NCI-H187 treated with DMSO at 0.1 percent for 48 hours (cell line): ENCODE measurements at regions not wholly inside any gene's neighbourhood (a gene's known extent, or its start where the extent isn't known, plus 50 kb on each side); places are given as distances from the start of the nearest gene placed in this dataset.

Source experiments
- DNase-seq: peaks from one replicate; lab custom pipeline; 2025; lab: John Stamatoyannopoulos, UW

DNA sequence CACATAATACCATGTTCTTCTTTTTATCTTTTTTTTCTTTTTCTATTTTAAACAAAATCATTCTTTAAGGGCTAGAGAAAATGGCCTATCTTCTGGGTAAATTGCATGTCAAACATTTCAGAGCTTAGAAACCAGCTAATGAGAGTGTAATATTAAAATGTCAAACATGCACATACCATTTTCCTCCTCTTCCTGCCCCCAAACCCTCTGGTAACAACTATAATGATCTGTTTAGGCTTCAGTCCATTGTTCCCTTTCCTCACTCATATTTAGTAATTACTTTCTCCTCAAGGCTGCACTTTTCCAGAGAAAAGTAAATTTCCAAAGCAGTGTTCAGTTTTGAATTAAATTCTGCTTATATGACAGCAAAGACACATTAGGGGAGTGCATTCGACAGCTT, 224.3 kb upstream of the ROBO2 start:
- DNase-seq, result no peak

- no peak for DNase-seq
Measured at GRCh38 chr3:76820481-76820880, 219.4 kb upstream of the ROBO2 start.

- no peak for DNase-seq
Measured at GRCh38 chr3:76824658-76825240, 215.2 kb upstream of the ROBO2 start.

- no peak for DNase-seq
Measured at GRCh38 chr3:76826861-76827260, 213.0 kb upstream of the ROBO2 start.

- DNase-seq, result no peak
Measured at GRCh38 chr3:76827701-76828226, 212.1 kb upstream of the ROBO2 start.

DNA sequence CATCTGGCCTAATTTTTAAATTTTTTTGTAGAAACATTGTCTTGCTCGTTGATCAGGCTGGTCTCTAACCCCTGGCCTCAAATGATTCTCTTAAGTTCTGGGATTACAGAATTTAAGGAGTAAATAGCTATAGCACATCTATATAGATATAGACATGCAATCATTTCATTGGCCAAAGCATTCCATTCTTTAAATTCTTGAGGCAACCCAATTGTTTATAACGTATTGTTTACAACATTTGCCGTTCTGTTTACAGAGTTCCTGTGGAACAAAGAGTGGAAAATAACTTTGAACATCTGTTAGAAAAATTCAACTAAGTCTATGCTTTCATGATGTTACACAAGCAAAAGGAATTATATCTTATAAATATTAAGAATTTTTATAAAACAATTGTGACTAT, 205.2 kb upstream of the ROBO2 start:
- no peak for DNase-seq

DNA sequence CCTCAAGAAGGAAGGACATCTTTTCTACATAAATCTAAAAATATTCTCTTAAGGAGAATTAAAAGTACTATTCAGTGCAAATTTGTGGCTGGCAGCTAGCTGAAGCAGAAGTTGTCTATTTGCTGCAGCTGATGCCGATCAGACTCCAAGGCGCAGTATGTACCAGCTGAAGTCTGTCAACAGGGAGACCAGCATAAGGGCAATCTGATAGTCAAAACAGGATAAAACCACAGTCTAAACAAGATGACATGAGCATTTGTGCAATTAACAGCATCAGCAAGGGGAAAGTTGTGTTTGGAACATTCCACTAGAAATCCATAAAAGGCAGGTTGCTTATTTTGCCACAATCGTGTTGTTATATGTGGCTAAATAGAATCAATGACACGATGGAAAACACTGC, 198.2 kb upstream of the ROBO2 start:
- no peak for DNase-seq

DNA sequence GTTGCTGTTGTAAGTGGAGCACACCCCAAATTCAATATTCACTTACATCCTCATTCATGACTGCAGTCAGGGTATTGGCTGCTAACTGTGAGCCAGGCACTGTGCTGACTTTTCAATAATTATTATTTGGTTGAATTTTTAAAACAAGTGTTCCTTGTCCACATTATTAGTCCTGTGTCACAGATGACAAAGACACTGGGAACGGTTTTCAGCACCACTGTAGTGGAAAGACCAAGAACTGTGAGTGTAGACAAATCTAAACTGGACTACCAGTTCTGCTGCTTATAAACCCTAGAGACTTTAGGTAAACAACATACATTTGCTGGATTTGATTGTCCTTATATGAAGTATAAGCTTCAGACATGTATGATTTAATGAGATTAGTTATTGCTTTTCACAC, 197.7 kb upstream of the ROBO2 start:
- DNase-seq, result no peak

DNA sequence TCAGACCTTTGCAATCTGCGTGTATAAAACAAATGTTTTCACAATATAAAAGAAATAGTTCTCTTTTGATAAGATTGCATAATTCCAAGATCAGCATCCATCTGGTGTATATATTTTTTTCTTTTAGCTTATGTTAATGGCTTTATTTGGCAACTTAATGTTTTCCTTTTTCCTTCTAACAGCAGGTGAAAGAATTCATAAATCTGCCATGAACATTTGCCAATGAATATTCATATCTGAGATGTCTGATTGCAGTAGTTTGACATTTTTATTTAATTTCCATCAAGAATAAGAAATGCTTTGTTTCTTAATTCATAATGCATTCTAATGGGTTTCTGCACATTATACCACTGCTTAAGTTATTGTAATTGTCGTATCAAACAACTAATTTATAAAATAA, 184.4 kb upstream of the ROBO2 start:
- DNase-seq, result no peak

DNA sequence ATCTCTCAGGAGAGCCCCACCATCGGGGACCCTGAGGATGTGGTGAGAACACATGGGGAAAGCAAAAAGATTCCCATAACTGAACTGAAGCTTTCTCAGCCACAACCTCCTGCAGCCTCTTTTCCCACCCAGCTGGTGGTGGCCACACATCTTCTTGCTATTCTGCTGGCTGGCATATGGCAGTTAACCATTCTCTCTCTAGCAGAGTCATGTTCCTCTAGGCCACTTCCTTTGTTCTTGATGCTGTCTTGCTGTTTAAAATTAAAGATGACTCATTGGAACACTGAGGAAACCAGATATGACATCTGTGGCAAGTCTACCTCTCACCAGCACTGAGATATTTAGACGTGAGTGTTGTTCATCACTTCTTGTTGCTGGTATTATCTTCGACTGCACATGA, 180.3 kb upstream of the ROBO2 start:
- DNase-seq, result no peak

DNA sequence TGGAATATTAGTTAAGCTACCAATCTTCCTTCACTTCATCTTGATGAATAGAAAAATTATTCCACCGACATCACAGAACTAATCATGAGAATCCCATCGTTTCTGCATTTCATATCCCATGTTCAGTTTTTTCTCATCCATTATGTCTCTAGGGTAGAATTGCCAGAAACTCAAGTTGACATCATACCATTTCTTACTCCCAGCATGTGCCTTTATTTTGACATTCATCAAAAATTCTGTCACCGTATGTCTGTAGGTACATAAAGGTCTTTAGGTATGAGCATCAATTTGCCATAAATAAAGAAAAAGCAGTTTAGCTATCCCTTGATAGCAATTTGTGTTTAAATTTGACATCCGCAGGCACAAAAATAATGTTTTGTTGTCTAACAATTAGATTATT, 175.5 kb upstream of the ROBO2 start:
- no peak for DNase-seq

DNA sequence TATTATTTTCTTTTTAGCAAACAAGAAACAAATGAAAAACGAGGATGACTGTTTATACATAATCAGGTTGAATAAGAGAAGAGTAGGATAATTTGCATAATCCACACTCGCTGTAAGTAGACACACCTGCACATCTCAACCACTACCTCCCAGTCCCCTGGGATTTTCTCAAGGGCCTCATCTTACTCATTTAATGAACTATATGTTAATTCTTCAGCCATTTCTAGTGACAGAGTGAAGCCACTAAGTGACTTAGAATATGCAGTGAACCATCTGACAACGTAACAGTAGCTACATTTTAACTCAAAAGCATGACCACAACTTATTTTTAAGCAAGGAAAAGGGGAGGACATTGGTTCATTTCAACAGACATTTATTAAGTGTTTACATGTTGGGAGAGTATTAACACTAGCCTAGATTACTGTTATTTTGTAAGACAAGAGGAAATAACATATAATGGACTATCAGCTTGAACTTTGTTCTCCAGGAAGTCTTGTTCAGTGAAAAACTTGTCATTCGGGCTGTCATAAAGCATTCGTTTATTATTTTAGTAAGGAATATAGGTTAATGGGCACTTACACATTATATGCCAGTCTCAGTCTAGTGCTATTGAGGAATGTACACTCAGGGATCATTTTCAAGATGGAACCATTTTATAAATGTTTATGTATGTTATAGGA, 173.0 kb upstream of the ROBO2 start:
- DNase-seq, result peak; percentile 40

- no peak for DNase-seq
Measured at GRCh38 chr3:76869726-76870384, 170.0 kb upstream of the ROBO2 start.

GRCh38 chr3:76871655-76872054, 168.2 kb upstream of the ROBO2 start:
- no peak for DNase-seq

- DNase-seq, result no peak
Measured at GRCh38 chr3:76872999-76873398, 166.9 kb upstream of the ROBO2 start.

GRCh38 chr3:76873532-76874242, 166.2 kb upstream of the ROBO2 start:
- no peak for DNase-seq

DNA sequence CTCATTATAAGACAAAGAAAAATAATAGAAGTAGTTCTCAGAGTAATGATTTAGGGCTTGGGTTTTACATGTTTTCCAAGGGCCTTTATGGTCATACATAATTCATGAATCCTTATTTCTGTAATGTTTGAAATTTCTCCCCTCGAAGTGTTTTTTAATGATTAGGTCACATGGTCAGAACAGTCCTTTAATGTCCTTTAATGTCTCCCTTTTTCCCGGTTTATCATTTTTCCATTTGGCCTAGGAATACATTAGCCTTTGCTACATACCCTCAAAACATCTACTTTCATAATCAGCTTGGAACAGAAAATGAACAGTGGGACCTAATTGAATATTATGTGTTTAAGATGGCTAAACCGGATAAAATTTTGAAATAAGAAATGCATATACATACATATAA, 159.9 kb upstream of the ROBO2 start:
- DNase-seq, result no peak

DNA sequence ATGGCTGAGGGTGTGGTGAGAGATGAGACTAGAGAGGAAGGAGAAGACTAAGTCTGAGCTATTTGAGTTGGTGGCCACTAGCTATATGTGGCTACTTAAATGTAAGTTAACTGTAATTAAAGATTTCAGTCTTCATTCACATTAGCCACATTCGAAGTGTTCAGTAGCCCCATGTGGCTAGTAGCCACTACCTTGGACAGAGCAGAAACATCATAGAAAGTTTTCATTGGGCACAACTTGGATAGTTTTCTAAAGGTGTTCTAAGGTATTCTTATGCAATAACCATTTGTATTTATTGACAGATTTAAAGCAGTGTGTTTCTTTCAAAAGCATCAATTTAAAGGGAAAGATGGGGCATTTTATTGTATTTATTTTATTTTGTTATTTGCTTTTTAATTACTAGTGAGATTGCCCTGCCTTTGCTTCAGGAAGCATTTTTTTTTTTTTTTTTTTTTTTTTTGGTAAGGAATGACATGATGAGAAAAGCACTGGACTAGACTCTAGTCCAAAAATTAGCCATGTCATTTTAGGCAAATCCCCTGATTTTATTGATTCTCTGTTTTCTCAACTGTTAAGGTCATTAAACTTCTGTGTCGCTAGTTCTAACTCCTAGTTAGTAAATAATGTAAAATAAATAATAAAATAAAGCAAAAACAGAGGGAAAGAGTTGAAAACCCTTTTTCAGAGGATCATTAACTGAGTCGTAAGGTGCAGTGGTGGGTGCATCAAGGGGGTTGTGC, 153.0 kb upstream of the ROBO2 start:
- no peak for DNase-seq

DNA sequence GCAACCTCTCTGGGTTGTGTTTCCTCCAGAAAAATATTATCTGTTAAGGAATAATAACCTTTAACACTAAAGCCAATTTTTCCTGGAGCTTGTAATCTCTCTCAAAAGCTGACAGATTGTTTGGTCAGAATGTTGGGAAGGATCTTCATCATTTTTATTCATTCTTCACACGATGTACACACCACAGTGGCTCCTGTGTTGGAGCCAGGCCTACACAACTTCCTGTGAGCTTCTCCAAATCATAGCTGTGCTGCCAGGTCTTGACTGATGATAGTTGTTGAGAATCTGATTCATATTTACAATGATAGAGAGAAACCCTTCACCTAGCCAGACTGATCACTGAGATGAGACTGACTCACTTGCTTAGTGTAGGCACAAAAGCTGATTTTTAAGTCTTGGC, 151.0 kb upstream of the ROBO2 start:
- DNase-seq, result no peak

- DNase-seq, result no peak
Measured at GRCh38 chr3:76889911-76890310, 150.0 kb upstream of the ROBO2 start.

GRCh38 chr3:76897076-76897475, 142.8 kb upstream of the ROBO2 start:
- no peak for DNase-seq

- no peak for DNase-seq
Measured at GRCh38 chr3:76900596-76900995, 139.3 kb upstream of the ROBO2 start.
